CD4-positive, alpha-beta T cell treated with Interleukin-15 for 4 hours (primary cell): ENCODE measurements at regions not wholly inside any gene's neighbourhood (a gene's known extent, or its start where the extent isn't known, plus 50 kb on each side); places are given as distances from the start of the nearest gene placed in this dataset.
"Not testable (repeated sequence)": the region's sequence is repeated elsewhere in the genome, so short reads cannot be mapped to it uniquely, and the experiment has no call there.

Source experiments
- DNase-seq: peaks from one replicate; pipeline ENCODE4 v3.0.0-alpha.2; 2020; ENCODE audit warnings: low spot score

GRCh38 chr16:86716649-86717048, 138.3 kb downstream of the FOXL1 start:
- no peak for DNase-seq

GRCh38 chr16:86718118-86718517, 139.8 kb downstream of the FOXL1 start:
- no peak for DNase-seq

- DNase-seq: no peak
Measured at GRCh38 chr16:86722970-86723369, 144.6 kb downstream of the FOXL1 start.

GRCh38 chr16:86723689-86724088, 145.3 kb downstream of the FOXL1 start:
- no peak for DNase-seq

GRCh38 chr16:86725401-86725800, 147.1 kb downstream of the FOXL1 start:
- no peak for DNase-seq

GRCh38 chr16:86726340-86726739, 148.0 kb downstream of the FOXL1 start:
- DNase-seq: no peak

GRCh38 chr16:86727131-86727530, 148.8 kb downstream of the FOXL1 start:
- DNase-seq: no peak

GRCh38 chr16:86727632-86728031, 149.3 kb downstream of the FOXL1 start:
- DNase-seq: no peak

- DNase-seq: no peak
Measured at GRCh38 chr16:86729686-86730085, 151.3 kb downstream of the FOXL1 start.

GRCh38 chr16:86730086-86730485, 151.7 kb downstream of the FOXL1 start:
- no peak for DNase-seq

GRCh38 chr16:86730597-86730996, 152.2 kb downstream of the FOXL1 start:
- DNase-seq: no peak

- no peak for DNase-seq
Measured at GRCh38 chr16:86732621-86733295, 154.4 kb downstream of the FOXL1 start.

- no peak for DNase-seq
Measured at GRCh38 chr16:86733546-86734254, 155.4 kb downstream of the FOXL1 start.

- DNase-seq: no peak
Measured at GRCh38 chr16:86734543-86735460, 156.5 kb downstream of the FOXL1 start.

- no peak for DNase-seq
Measured at GRCh38 chr16:86735727-86736126, 157.4 kb downstream of the FOXL1 start.

GRCh38 chr16:86736502-86736901, 158.2 kb downstream of the FOXL1 start:
- no peak for DNase-seq

- no peak for DNase-seq
Measured at GRCh38 chr16:86737083-86737482, 158.7 kb downstream of the FOXL1 start.

- DNase-seq: not testable (repeated sequence)
Measured at GRCh38 chr16:86738322-86738721, 160.0 kb downstream of the FOXL1 start.

GRCh38 chr16:86739178-86739577, 160.8 kb downstream of the FOXL1 start:
- DNase-seq: no peak

GRCh38 chr16:86739808-86740207, 161.5 kb downstream of the FOXL1 start:
- DNase-seq: no peak

- no peak for DNase-seq
Measured at GRCh38 chr16:86740298-86740697, 161.9 kb downstream of the FOXL1 start.

- DNase-seq: no peak
Measured at GRCh38 chr16:86740906-86741799, 162.8 kb downstream of the FOXL1 start.
